ENCODE measurements at regions not wholly inside any gene's neighbourhood (a gene's known extent, or its start where the extent isn't known, plus 50 kb on each side); places are given as distances from the start of the nearest gene placed in this dataset.

- no peaks in the 10 kb centered on the region for H3K79me2 ChIP-seq (ENCODE audit: insufficient read depth, low read length)
- Mint-ChIP-seq H3K4me1 (ENCODE audit: low read depth, unreplicated experiment) (peaks cover 4% of the 10 kb centered on the region), H3K4me3 (ENCODE audit: unreplicated experiment) (no peak overlapping the region), H3K9me3 (ENCODE audit: unreplicated experiment) (peaks cover 2% of the 10 kb centered on the region), H3K36me3 (ENCODE audit: low read depth, unreplicated experiment) (no peaks in the 10 kb centered on the region), H3K27ac (ENCODE audit: unreplicated experiment) (no peak overlapping the region), H3K27me3 (ENCODE audit: low read depth, unreplicated experiment) (no peaks in the 10 kb centered on the region)
- H3K4me1 ChIP-seq (ENCODE audit: insufficient read depth, low read length), result no peaks in the 10 kb centered on the region
- no peaks in the 10 kb centered on the region for H4K20me1 ChIP-seq (ENCODE audit: insufficient read depth, low read length)
- no peaks in the 10 kb centered on the region for H3K9me3 ChIP-seq (ENCODE audit: insufficient read depth, low read depth, low read length)
- TF ChIP-seq, protein P1, sequence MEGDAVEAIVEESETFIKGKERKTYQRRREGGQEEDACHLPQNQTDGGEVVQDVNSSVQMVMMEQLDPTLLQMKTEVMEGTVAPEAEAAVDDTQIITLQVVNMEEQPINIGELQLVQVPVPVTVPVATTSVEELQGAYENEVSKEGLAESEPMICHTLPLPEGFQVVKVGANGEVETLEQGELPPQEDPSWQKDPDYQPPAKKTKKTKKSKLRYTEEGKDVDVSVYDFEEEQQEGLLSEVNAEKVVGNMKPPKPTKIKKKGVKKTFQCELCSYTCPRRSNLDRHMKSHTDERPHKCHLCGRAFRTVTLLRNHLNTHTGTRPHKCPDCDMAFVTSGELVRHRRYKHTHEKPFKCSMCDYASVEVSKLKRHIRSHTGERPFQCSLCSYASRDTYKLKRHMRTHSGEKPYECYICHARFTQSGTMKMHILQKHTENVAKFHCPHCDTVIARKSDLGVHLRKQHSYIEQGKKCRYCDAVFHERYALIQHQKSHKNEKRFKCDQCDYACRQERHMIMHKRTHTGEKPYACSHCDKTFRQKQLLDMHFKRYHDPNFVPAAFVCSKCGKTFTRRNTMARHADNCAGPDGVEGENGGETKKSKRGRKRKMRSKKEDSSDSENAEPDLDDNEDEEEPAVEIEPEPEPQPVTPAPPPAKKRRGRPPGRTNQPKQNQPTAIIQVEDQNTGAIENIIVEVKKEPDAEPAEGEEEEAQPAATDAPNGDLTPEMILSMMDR (IDR thresholded peaks at IDR 0.05; ENCODE audit: insufficient read depth, low read depth, low read length), result no peak
- TF ChIP-seq EZH2 (IDR thresholded peaks at IDR 0.05; ENCODE audit: insufficient read depth, low read length), result no peak
- H2AFZ ChIP-seq (ENCODE audit: low read depth, low read length), result no peak overlapping the region
- no peak overlapping the region for H3K4me2 ChIP-seq (ENCODE audit: low read length)
- no peak for FAIRE-seq
- DNase-seq (ENCODE audit: low read depth), result no peak
- no peaks in the 10 kb centered on the region for H3K36me3 ChIP-seq (ENCODE audit: insufficient read depth, low read length)
- H3K27ac ChIP-seq (ENCODE audit: low read depth, low read length), result no peak overlapping the region
- H3K27me3 ChIP-seq (ENCODE audit: insufficient read depth, low read length), result no peaks in the 10 kb centered on the region
- no peak overlapping the region for H3K9ac ChIP-seq (ENCODE audit: low read length)
- H3K4me3 ChIP-seq (ENCODE audit: insufficient read depth, low read depth, low read length), result no peak overlapping the region
Measured at GRCh38 chr5:75891736-75892135, 174.5 kb upstream of the POC5 start.

DNA sequence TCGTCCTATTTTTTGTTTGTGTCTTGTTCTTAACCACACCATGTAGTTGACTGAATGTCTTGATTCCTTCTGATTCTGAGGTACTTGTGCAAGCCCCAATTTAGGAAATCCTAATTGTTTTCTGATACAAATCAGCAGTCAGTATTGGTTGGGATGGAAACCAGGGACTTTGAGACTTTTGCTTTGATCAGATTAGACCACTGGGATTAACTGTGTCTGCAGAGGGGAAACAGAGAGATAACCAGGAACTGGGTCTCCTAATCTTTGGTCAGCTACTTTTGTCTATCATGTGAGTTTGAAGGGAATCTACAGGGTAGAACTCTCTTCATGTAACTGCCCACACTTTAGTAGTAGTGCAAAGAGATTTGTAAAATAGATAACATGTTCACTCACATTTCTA, 173.8 kb upstream of the POC5 start:
- no peaks in the 10 kb centered on the region for H4K20me1 ChIP-seq (ENCODE audit: insufficient read depth, low read length)
- no peak overlapping the region for H3K9ac ChIP-seq (ENCODE audit: low read length)
- Mint-ChIP-seq H3K27me3 (ENCODE audit: low read depth, unreplicated experiment) (no peaks in the 10 kb centered on the region), H3K9me3 (ENCODE audit: unreplicated experiment) (peaks cover 2% of the 10 kb centered on the region), H3K27ac (ENCODE audit: unreplicated experiment) (no peak overlapping the region), H3K4me3 (ENCODE audit: unreplicated experiment) (no peak overlapping the region), H3K4me1 (ENCODE audit: low read depth, unreplicated experiment) (peaks cover 10% of the 10 kb centered on the region), H3K36me3 (ENCODE audit: low read depth, unreplicated experiment) (no peaks in the 10 kb centered on the region)
- no peak for FAIRE-seq
- no peak overlapping the region for H3K4me3 ChIP-seq (ENCODE audit: insufficient read depth, low read depth, low read length)
- no peak overlapping the region for H2AFZ ChIP-seq (ENCODE audit: low read depth, low read length)
- no peaks in the 10 kb centered on the region for H3K27me3 ChIP-seq (ENCODE audit: insufficient read depth, low read length)
- DNase-seq (ENCODE audit: low read depth), result no peak
- no peak for TF ChIP-seq EZH2 (IDR thresholded peaks at IDR 0.05; ENCODE audit: insufficient read depth, low read length)
- TF ChIP-seq, protein P1 (IDR thresholded peaks at IDR 0.05; ENCODE audit: insufficient read depth, low read depth, low read length), result no peak
- no peaks in the 10 kb centered on the region for H3K4me1 ChIP-seq (ENCODE audit: insufficient read depth, low read length)
- no peaks in the 10 kb centered on the region for H3K79me2 ChIP-seq (ENCODE audit: insufficient read depth, low read length)
- no peak overlapping the region for H3K4me2 ChIP-seq (ENCODE audit: low read length)
- no peak overlapping the region for H3K27ac ChIP-seq (ENCODE audit: low read depth, low read length)
- H3K36me3 ChIP-seq (ENCODE audit: insufficient read depth, low read length), result no peaks in the 10 kb centered on the region
- no peaks in the 10 kb centered on the region for H3K9me3 ChIP-seq (ENCODE audit: insufficient read depth, low read depth, low read length)

- Mint-ChIP-seq H3K4me3 (ENCODE audit: unreplicated experiment) (no peak overlapping the region), H3K27me3 (ENCODE audit: low read depth, unreplicated experiment) (no peaks in the 10 kb centered on the region), H3K27ac (ENCODE audit: unreplicated experiment) (no peak overlapping the region), H3K9me3 (ENCODE audit: unreplicated experiment) (peaks cover 2% of the 10 kb centered on the region), H3K36me3 (ENCODE audit: low read depth, unreplicated experiment) (no peaks in the 10 kb centered on the region), H3K4me1 (ENCODE audit: low read depth, unreplicated experiment) (peaks cover 15% of the 10 kb centered on the region)
- Histone ChIP-seq H3K27ac (ENCODE audit: low read depth, low read length) (no peak overlapping the region), H3K36me3 (ENCODE audit: insufficient read depth, low read length) (no peaks in the 10 kb centered on the region), H3K79me2 (ENCODE audit: insufficient read depth, low read length) (no peaks in the 10 kb centered on the region), H3K9ac (ENCODE audit: low read length) (no peak overlapping the region), H3K4me2 (ENCODE audit: low read length) (no peak overlapping the region), H3K4me3 (ENCODE audit: insufficient read depth, low read depth, low read length) (no peak overlapping the region), H3K9me3 (ENCODE audit: insufficient read depth, low read depth, low read length) (no peaks in the 10 kb centered on the region), H4K20me1 (ENCODE audit: insufficient read depth, low read length) (no peaks in the 10 kb centered on the region), H2AFZ (ENCODE audit: low read depth, low read length) (no peak overlapping the region), H3K27me3 (ENCODE audit: insufficient read depth, low read length) (no peaks in the 10 kb centered on the region), H3K4me1 (ENCODE audit: insufficient read depth, low read length) (no peaks in the 10 kb centered on the region)
- FAIRE-seq, result no peak
- no peak for DNase-seq (ENCODE audit: low read depth)
- no peak for TF ChIP-seq EZH2 (IDR thresholded peaks at IDR 0.05; ENCODE audit: insufficient read depth, low read length)
- TF ChIP-seq, protein P1 (IDR thresholded peaks at IDR 0.05; ENCODE audit: insufficient read depth, low read depth, low read length), result no peak
Measured at GRCh38 chr5:75890546-75890945, 173.3 kb upstream of the POC5 start.
